H1 (cell line): ENCODE measurements at regions not wholly inside any gene's neighbourhood (a gene's known extent, or its start where the extent isn't known, plus 50 kb on each side); places are given as distances from the start of the nearest gene placed in this dataset.
"Not testable (repeated sequence)": the region's sequence is repeated elsewhere in the genome, so short reads cannot be mapped to it uniquely, and the experiment has no call there.

Source experiments
- CTCF ChIA-PET: fragments of 300-600 bp; sonication (Branson Sonifier 250); formaldehyde crosslinking; loops from one replicate; lab custom pipeline; 2021; ENCODE audit not compliant: partially characterized antibody; lab: Charles Lee
- POLR2A ChIA-PET: fragments of 300-600 bp; sonication (Branson Sonifier 250); formaldehyde crosslinking; loops from one replicate; lab custom pipeline; 2021; ENCODE audit warnings: inconsistent platforms; ENCODE audit not compliant: partially characterized antibody; lab: Charles Lee
- DNase-seq, 2 experiments: peaks; one replicate each; pipeline versions ENCODE4 v3.0.0 to v3.0.0-alpha.2; 2010 to 2022; ENCODE audit warnings: low spot score in 2 of 2, low read depth in 1 of 2, mixed read lengths in 1 of 2
- FAIRE-seq: peaks from 2 replicates; lab custom pipeline; 2011; peaks lifted over from hg19 to GRCh38; lab: Jason Lieb, UNC
- H2AFZ ChIP-seq: 2 replicates; pipeline ENCODE4 v1.8.1; 2012; ENCODE audit warnings: low read length, inconsistent platforms
- H2AK5ac ChIP-seq: 2 replicates; pipeline ENCODE4 v1.6.1; 2013; ENCODE audit warnings: low read depth, low read length
- H2BK120ac ChIP-seq: replicated peaks from 2 replicates; pipeline ENCODE3; 2013; ENCODE audit warnings: low read depth, low read length, inconsistent platforms
- H2BK12ac ChIP-seq: 2 replicates; pipeline ENCODE4 v1.6.1; 2013; ENCODE audit warnings: low read depth, low read length
- H2BK15ac ChIP-seq: 2 replicates; pipeline ENCODE4 v1.6.1; 2013; ENCODE audit warnings: low read length
- H2BK20ac ChIP-seq: 2 replicates; pipeline ENCODE4 v1.6.1; 2013; ENCODE audit warnings: low read length
- H2BK5ac ChIP-seq: 2 replicates; pipeline ENCODE4 v1.6.1; 2013; ENCODE audit warnings: low read depth, low read length
- H3K14ac ChIP-seq: 2 replicates; pipeline ENCODE4 v1.6.1; 2013; ENCODE audit warnings: inconsistent platforms; ENCODE audit not compliant: insufficient read length
- H3K18ac ChIP-seq: 2 replicates; pipeline ENCODE4 v1.6.1; 2013; ENCODE audit warnings: low read length; ENCODE audit errors: extremely low read depth
- H3K23ac ChIP-seq: 2 replicates; pipeline ENCODE4 v1.6.1; 2013; ENCODE audit warnings: inconsistent platforms; ENCODE audit not compliant: insufficient read length
- H3K23me2 ChIP-seq: 2 replicates; pipeline ENCODE4 v1.6.1; 2013; ENCODE audit warnings: low read depth, low read length
- H3K27ac ChIP-seq: 2 replicates; pipeline ENCODE4 v1.6.1; 2011; ENCODE audit warnings: low read depth, low read length, inconsistent platforms
- H3K27me3 ChIP-seq, 4 experiments: replicated peaks in 1 of 4; 1 replicate in 1 of 4; 2 replicates in 3 of 4; pipeline versions ENCODE4 v1.6.1 to v1.8.1; 2011 to 2013; ENCODE audit warnings: low read length in 3 of 4, mild to moderate bottlenecking in 3 of 4, inconsistent platforms in 2 of 4, mixed read lengths in 2 of 4, moderate library complexity in 1 of 4; ENCODE audit not compliant: control insufficient read depth in 3 of 4, insufficient read depth in 3 of 4; ENCODE audit errors: extremely low read depth in 1 of 4
- H3K36me3 ChIP-seq, 4 experiments: 2 replicates each; pipeline versions ENCODE4 v1.6.1 to v1.8.1; 2011 to 2013; ENCODE audit warnings: mild to moderate bottlenecking in 4 of 4, low read length in 3 of 4, moderate library complexity in 2 of 4, control low read depth in 1 of 4, inconsistent platforms in 1 of 4; ENCODE audit not compliant: insufficient read depth in 4 of 4, control insufficient read depth in 2 of 4
- H3K4ac ChIP-seq: replicated peaks from 2 replicates; pipeline ENCODE3; 2013; ENCODE audit warnings: low read length, low read depth, mixed read lengths, inconsistent platforms; ENCODE audit not compliant: insufficient read length
- H3K4me1 ChIP-seq, 4 experiments: replicated peaks in 1 of 4; 1 replicate in 1 of 4; 2 replicates in 3 of 4; pipeline versions ENCODE4 v1.6.1 to v1.8.1; 2011 to 2013; ENCODE audit warnings: low read length in 3 of 4, inconsistent platforms in 2 of 4, mixed read lengths in 1 of 4; ENCODE audit not compliant: insufficient read depth in 4 of 4, control insufficient read depth in 3 of 4
- H3K4me2 ChIP-seq, 2 experiments: 2 replicates each; pipeline versions ENCODE4 v1.6.1 to v1.8.1; 2011 to 2013; ENCODE audit warnings: low read depth in 2 of 2, low read length in 2 of 2, control low read depth in 1 of 2, inconsistent platforms in 1 of 2, mild to moderate bottlenecking in 1 of 2; ENCODE audit not compliant: insufficient read depth in 1 of 2
- H3K4me3 ChIP-seq, 4 experiments: fragments of 200-600, 300-600 bp in 1 of 4; sonication (generic), shearing (Covaris generic), sonication (Bioruptor Twin) in 1 of 4; 2 replicates each; pipeline versions ENCODE4 v1.5.1 to v1.8.1; 2011 to 2016; ENCODE audit warnings: low read length in 4 of 4, low read depth in 3 of 4, control low read depth in 2 of 4, inconsistent platforms in 2 of 4, mild to moderate bottlenecking in 2 of 4, mixed read lengths in 1 of 4, moderate library complexity in 1 of 4; ENCODE audit not compliant: insufficient read depth in 2 of 4; ENCODE audit errors: extremely low read depth in 1 of 4
- H3K56ac ChIP-seq: replicated peaks from 2 replicates; pipeline ENCODE3; 2013; ENCODE audit warnings: low read depth, mild to moderate bottlenecking, mixed read lengths, low read length, inconsistent platforms; ENCODE audit not compliant: insufficient read length
- H3K79me1 ChIP-seq: 2 replicates; pipeline ENCODE4 v1.6.1; 2013; ENCODE audit warnings: low read depth, low read length, control low read depth
- H3K79me2 ChIP-seq, 2 experiments: 2 replicates each; pipeline versions ENCODE4 v1.6.1 to v1.8.1; 2012 to 2013; ENCODE audit warnings: low read length in 2 of 2, mild to moderate bottlenecking in 2 of 2, inconsistent platforms in 1 of 2; ENCODE audit not compliant: insufficient read depth in 2 of 2, control insufficient read depth in 1 of 2
- H3K9ac ChIP-seq, 4 experiments: replicated peaks in 1 of 4; 1 replicate in 1 of 4; 2 replicates in 3 of 4; pipeline versions ENCODE4 v1.6.1 to v1.8.1; 2011 to 2013; ENCODE audit warnings: low read depth in 3 of 4, low read length in 3 of 4, control low read depth in 2 of 4, mild to moderate bottlenecking in 2 of 4, moderate library complexity in 2 of 4, inconsistent platforms in 1 of 4; ENCODE audit errors: extremely low read depth in 1 of 4
- H3K9me3 ChIP-seq, 2 experiments: 2 replicates each; pipeline versions ENCODE4 v1.6.1 to v1.8.1; 2012 to 2013; ENCODE audit warnings: mild to moderate bottlenecking in 2 of 2, moderate library complexity in 2 of 2, control low read depth in 1 of 2, inconsistent platforms in 1 of 2, low read depth in 1 of 2, low read length in 1 of 2, mixed read lengths in 1 of 2; ENCODE audit not compliant: insufficient read depth in 2 of 2
- H4K20me1 ChIP-seq, 2 experiments: replicated peaks in 1 of 2; 2 replicates each; pipeline versions ENCODE3 to v1.8.1; 2011 to 2013; ENCODE audit warnings: inconsistent platforms in 2 of 2, low read length in 2 of 2, mild to moderate bottlenecking in 1 of 2; ENCODE audit not compliant: insufficient read depth in 2 of 2, control insufficient read depth in 1 of 2
- H4K5ac ChIP-seq: 2 replicates; pipeline ENCODE4 v1.6.1; 2013; ENCODE audit warnings: low read length, low read depth, mixed read lengths, inconsistent platforms; ENCODE audit not compliant: insufficient read length
- H4K8ac ChIP-seq: 2 replicates; pipeline ENCODE4 v1.8.0; 2013; ENCODE audit warnings: mild to moderate bottlenecking, moderate library complexity, low read length, inconsistent platforms; ENCODE audit not compliant: insufficient read depth; ENCODE audit errors: extremely low read depth
- H4K91ac ChIP-seq: replicated peaks from 2 replicates; pipeline ENCODE3; 2013; ENCODE audit warnings: low read length, mixed read lengths, inconsistent platforms; ENCODE audit not compliant: insufficient read length
- CTCF ChIP-seq, 3 experiments: IDR thresholded peaks; 1 replicate in 2 of 3; 2 replicates in 1 of 3; pipeline versions ENCODE4 v1.5.1 to v1.6.1; 2011; ENCODE audit warnings: low read length in 3 of 3, mild to moderate bottlenecking in 3 of 3, inconsistent platforms in 2 of 3, low read depth in 1 of 3, moderate library complexity in 1 of 3; ENCODE audit not compliant: insufficient read depth in 1 of 3; ENCODE audit errors: control extremely low read depth in 1 of 3
- RAD21 ChIP-seq, 2 experiments: IDR thresholded peaks in 1 of 2; conservative IDR thresholded peaks in 1 of 2; 2 replicates each; pipeline ENCODE4 v1.6.1; 2011; ENCODE audit warnings: low read depth in 2 of 2, low read length in 2 of 2, improper control_type of control experiment in 1 of 2, inconsistent platforms in 1 of 2, mild to moderate bottlenecking in 1 of 2, moderate library complexity in 1 of 2
- WGBS, 2 experiments: shearing (Covaris generic) in 1 of 2; methylation state at CpG; one replicate each; pipeline versions ENCODE4 v1.1.6 to v1.1.7; 2013 to 2015; ENCODE audit warnings: low lambda C conversion rate in 2 of 2, mixed read lengths in 2 of 2, inconsistent platforms in 1 of 2, low coverage in 1 of 2, missing lambda C conversion rate in 1 of 2; ENCODE audit not compliant: insufficient replicate concordance in 2 of 2, insufficient coverage in 1 of 2, insufficient read length in 1 of 2; ENCODE audit errors: extremely low coverage in 1 of 2, missing lambda C conversion rate in 1 of 2; 5-methylcytosine and 5-hydroxymethylcytosine counted together

GRCh38 chr13:24580315-24580714 is 67.7 kb upstream of the PARP4 start:
- CTCF ChIA-PET: interaction anchor here (0.7 to 2.3 kb wide), 8 partner anchors 22 to 143 kb away, joined by 3 to 5 read pairs (median 3); no protein-coding TSS in a partner anchor
- H3K4me2 ChIP-seq, H2BK20ac ChIP-seq, H2BK15ac ChIP-seq, H3K18ac ChIP-seq, H3K79me2 ChIP-seq, H2BK120ac ChIP-seq, H3K4me3 ChIP-seq, H3K14ac ChIP-seq, H4K20me1 ChIP-seq, H2AFZ ChIP-seq, H2BK12ac ChIP-seq, H3K36me3 ChIP-seq, H2BK5ac ChIP-seq, H3K23me2 ChIP-seq, H3K56ac ChIP-seq, H3K27me3 ChIP-seq, H3K4me1 ChIP-seq, POLR2A ChIA-PET, H3K4ac ChIP-seq, H3K79me1 ChIP-seq, H3K9me3 ChIP-seq, H4K5ac ChIP-seq, H3K9ac ChIP-seq, H4K8ac ChIP-seq, H4K91ac ChIP-seq, H2AK5ac ChIP-seq, H3K23ac ChIP-seq, H3K27ac ChIP-seq: not testable (repeated sequence)
- FAIRE-seq (peak; percentile 81), DNase-seq (peak in 1 of 2 experiments; percentile 9)
- TF ChIP-seq CTCF (IDR thresholded peaks at IDR 0.05; ENCODE audit: control extremely low read depth in 1 of 3, insufficient read depth in 1 of 3, low read depth in 1 of 3, low read length in 3 of 3) (peak; percentile 12 to 60 (median 41)), RAD21 (IDR thresholded peaks at IDR 0.05 in 1 of 2, conservative IDR thresholded peaks at IDR 0.05 in 1 of 2; ENCODE audit: low read depth in 2 of 2, low read length in 2 of 2) (peak; percentile 44 to 53; a peak in 3 of 4 replicates)
- WGBS, 2 experiments: no CpG with 5 or more reads among the region's 1 CpG
